ENCODE measurements at regions not wholly inside any gene's neighbourhood (a gene's known extent, or its start where the extent isn't known, plus 50 kb on each side); places are given as distances from the start of the nearest gene placed in this dataset.
A peak's percentile ranks its signal among the peaks of the same experiment; 100 is the strongest.

DNA sequence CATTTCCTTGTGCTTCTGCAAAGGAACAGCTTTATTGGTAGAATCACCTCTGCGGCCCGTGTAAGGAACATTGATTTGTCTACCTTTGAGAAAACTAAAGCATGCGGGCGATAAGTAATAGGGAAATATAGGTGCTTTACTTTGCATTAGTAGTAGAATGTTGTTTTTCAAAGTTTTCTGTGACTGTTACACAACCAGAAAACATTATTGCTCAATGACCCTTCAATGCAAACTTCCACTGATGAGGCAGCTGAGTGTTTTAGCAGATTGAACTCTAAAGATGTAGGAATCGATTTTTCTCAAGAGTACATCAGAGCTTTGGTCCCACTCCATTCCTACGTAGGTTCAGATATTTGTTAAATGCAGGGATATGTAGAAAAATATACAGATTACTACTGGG lies 427.8 kb downstream of the DNAJB9 start:
- DNase-seq: no peak

DNA sequence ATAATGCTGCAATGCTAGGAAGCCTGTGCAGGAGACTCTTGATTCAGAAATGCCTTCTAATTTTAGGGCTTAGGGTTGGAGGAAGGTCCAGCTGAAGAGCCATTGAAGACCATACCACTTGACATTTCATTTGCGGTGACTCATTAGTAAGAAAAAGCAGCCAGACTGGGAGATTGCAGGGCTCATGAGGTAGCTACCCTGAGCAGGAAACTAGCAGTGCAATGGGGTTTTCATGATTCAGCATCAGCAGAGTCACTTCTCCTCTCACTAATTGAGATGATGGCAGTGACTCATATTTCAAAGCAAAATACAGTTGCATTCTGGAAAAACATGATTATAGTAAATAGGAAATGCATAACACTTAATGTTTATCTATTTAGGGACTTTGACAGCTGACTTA lies 434.1 kb downstream of the DNAJB9 start:
- DNase-seq: peak; percentile 21

DNA sequence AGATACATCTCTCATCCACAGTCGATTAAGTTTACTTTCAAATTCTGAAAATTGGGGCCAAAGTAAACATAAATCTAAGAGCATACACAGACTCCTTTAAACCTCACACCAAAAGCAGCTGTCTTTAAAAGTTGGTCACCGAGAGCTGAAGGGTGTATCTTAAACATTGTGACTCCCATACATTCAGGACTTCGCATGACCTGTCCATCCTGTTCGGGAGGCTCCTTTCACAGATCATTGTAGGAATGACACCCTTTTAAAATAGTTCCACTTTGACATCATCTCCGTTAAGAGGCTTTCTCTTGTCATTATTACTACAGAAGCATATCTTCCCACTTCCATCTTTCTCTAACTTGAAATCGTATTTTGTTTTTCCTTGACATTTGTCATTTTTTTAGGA lies 440.0 kb downstream of the DNAJB9 start:
- DNase-seq: no peak

DNA sequence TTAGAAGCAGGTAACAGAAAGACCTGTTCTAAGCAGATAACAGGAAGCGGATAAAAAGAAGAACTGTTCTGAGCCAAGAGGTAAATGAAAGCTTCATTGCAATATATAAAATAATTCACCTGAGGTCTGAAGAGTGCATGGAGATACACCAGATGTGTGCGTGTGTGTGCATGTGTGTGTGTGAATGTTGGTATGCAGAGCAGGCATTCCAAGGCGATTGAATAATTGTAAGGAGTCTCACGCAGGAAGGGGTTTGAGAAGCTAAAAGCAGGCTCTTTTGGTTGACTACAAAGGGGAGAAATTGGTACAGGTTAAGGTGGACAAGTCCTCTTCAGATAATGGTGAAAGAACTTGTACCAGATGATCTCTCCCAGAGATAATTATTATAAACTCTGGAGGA lies 450.6 kb downstream of the DNAJB9 start:
- no peak for DNase-seq

DNA sequence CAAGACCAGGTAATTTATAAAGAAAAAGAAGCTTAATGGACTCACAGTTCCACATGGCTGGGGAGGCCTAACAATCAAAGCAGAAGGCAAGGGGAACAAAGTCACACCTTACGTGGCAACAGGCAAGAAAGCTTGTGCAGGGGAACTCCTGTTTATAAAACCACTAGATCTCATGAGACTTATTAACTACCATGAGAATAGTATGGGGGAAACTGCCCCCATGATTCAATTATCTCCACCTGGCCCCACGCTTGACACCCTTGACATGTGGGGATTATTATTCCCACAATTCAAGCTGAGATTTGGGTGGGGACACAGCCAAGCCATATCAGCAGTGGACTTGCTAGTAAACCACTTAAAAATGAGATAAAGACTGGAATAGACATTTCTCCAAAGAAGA lies 451.7 kb downstream of the DNAJB9 start:
- DNase-seq: no peak

DNA sequence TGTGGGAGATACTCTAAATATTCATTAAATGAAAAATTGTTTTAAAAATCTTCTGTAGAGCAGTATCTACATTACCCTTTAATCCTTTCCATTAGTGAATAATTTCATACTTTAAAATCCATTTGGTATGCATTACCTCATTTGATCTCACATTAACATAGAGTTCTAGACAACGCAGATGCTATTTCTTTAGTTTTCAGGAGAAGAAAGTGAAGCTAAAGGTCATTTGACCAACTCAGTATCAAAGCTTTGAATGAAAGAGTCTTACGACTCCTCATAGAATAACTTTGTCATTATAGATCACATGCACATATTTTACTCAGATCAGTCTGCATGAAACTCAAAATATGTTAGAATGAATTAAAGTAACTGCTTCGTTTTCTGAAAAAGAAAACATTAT lies 460.2 kb downstream of the DNAJB9 start:
- no peak for DNase-seq

DNA sequence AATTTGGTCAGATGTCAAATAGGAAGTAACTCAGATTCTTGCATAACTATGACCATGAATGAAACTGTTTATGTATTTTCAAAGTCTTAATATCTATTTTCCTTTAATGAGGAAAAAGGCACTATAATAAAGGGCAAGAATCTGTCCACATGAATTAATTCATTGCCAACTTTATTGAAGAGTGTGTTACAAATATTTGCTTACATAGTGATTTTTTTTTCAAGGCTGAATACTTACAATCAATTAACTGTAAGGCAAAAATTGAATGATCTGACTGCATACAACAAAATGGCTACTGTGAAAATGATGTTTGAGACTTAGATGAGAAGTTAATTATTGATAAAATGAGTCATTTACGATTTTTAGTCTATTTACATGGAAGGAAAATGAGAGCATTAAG lies 475.0 kb downstream of the DNAJB9 start:
- no peak for DNase-seq

DNA sequence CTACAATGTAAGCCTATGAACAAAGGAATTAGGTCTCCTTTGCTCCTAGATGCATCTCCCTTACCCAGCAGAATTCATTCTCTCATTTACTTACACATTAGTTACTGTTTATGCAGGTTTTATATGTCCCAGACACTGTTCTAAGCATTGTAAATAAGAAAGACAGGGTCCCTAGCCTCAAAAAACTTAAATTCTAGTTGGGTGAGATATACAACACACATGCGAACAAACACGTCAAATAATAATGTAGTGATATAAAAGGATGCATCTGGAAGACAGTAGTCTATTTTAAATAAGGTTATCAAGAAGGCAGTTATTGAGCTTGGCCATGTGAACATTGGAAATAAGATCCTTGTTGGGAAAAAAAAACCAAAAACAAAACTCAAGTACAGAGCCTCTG lies 479.7 kb downstream of the DNAJB9 start:
- DNase-seq: no peak

DNA sequence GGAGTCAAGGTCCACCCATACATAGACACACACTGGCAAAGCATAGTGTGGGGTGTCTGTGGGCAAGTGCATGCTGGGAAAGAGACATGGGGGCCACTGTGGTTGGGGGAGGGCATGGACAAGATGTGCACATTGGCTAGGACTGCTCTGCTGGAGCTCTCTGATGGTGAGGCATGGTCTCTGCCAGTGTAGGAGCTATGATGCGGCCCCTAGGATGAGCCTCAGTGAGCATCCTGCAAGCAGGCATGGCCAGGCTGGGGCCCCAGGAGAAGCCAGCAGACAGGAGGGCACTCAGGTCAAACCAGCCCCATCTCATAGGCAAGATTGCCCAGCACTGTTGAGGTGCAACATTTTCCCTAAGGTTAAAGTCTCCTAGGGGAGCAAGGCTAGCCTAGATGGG lies 489.4 kb downstream of the DNAJB9 start:
- DNase-seq: no peak

DNA sequence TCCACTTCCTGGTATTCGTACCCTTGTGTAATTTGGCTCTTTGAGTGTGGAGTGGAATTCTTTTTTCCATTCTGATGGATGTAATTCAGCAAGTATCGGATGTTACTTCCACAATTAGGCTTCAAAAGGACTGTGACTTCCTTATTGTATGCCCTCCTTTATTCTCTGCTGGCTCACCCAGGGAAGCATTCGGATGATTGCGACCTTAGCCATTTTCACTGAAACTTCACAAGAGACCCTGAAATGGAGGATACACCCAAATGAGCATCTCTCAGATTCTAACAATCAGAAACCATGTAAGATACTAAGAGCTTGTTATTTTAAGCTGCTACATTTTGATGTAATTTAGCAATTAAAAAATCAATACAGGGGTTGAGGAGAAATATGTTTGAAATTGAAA lies 493.1 kb downstream of the DNAJB9 start:
- DNase-seq: no peak

DNA sequence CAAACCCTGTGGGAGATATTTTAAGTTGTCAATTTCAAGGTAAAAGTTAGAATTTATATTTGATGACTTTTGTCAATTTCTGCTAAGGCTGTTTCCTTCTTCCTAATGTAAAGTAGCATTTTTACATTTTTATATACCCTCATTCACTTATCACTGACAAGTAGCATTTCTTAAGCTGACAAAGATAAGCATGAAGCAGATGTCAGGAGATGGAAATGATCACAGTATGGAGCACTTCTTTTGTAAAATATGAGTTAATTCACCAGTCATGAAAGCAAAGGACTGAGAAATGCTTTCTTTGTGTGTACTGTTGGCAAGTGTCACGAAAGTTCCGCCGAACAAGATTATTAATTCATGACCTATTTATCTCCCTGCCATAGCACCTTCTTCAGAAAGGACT lies 503.9 kb downstream of the DNAJB9 start:
- DNase-seq: no peak

DNA sequence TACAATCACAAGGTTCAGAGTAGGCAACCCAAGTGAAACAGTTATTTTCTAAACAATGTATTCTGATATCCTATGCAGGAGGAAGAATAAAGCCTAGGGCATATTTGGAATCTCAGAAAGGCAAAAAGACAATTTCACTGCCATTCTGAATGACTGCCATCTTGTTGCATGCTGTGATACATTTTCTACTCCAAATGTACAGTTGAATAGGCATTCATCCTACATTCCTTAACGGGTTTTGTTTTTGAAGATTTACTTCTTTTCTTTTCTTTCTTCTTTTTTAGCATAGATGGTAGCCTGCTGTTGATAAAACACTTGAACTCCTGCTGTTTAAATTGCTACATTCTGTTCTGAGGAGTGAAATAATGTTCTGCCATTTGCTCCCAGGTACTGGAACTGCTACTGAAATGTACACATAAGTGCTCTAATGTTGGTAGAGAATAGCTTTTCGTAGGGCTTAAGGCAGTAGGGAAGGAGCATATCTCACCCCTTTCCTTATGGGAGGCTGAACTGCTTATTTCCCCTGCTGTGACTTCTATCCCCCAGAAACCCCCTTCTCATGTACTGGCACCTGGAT lies 506.8 kb downstream of the DNAJB9 start:
- DNase-seq: no peak

DNA sequence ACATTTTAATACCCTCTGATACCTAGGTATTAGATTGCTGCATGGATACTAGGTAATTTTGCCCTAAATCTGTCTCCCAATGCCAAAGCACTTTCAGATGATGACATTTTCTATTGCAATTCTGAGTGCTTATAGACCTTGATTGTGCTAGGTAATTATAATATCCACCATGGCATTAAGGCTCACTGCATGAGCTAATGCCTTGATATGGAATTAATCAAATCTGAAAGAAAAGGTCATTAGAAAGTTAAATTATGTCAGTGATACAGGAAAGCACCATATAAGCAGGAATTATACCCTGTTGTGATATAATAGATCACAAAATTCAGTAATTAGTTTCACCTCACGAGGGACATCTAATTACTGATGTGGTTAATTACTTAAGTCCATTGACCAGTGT lies 521.4 kb downstream of the DNAJB9 start:
- no peak for DNase-seq

DNA sequence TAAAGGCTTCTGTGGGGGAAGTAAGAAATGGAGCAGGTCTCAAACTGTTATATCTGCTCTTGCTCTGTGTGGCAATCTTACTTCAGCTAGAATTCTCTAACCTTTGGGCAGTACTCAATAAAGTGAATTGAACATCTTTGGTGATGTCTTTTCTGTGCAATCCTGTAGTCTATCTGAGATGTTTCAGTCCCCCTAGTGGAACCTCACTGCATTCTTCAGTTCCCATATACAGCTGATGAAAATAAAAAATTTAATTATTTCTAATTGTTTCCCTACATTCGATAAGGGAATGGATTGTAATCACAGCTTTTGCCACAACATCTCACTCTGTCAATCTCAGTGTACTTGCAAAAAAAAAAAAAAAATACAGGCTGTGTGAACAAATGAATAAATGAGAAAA lies 522.6 kb downstream of the DNAJB9 start:
- no peak for DNase-seq

DNA sequence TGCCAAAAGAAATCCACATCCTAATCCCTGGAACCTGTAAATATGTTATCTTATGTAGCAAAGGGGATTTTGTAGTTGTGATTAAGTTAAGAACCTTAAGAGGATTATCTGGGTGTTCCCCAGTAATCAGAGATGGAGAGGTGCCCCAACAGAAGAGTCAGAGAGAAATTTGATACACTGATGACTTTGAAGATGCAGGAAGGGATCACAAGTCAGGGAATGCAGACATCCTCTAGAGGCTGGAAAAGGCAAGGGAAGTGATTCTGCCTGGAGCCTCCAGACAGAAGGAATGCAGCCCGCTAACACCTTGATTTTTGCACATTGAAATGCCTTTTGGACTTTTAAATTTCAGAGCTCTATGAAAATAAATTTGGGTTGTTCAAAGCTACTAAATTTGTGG lies 531.7 kb downstream of the DNAJB9 start:
- DNase-seq: no peak

DNA sequence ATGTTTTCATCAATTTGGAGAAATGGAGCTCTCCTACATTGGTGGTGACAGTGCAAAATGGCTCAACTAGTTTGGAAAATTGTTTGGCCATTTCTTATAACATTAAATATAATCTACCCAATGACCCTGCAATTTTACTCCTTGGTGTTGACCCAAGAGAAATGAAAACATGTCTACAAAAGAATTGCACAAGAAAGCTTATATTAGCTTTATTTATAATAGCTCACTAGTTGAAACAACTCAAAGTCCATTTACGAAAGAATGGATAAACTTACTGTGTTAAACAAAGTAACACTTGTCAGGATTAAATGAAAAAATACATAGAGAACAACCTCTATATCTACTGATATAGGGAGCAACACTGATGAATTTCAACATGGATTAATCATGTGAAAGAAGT lies 539.9 kb downstream of the DNAJB9 start:
- no peak for DNase-seq

DNA sequence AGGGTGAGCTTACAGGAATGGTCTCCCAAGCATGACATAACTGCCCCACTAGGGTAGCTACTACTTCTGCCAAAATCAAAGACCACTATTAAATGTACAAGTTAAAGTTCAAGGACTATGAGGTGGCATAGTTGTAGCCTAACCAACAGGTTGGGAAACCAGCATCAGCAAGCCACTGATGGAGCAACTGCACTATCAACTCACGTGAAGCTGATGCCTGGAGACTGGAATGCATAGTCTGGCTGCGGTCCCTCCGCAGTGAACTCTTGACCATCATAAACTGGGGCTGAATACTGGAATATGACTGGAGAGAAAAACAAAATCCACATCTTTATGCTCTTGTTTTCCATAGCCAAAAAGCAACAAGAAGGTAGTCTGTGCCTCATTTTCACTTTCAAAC lies 541.4 kb downstream of the DNAJB9 start:
- no peak for DNase-seq

DNA sequence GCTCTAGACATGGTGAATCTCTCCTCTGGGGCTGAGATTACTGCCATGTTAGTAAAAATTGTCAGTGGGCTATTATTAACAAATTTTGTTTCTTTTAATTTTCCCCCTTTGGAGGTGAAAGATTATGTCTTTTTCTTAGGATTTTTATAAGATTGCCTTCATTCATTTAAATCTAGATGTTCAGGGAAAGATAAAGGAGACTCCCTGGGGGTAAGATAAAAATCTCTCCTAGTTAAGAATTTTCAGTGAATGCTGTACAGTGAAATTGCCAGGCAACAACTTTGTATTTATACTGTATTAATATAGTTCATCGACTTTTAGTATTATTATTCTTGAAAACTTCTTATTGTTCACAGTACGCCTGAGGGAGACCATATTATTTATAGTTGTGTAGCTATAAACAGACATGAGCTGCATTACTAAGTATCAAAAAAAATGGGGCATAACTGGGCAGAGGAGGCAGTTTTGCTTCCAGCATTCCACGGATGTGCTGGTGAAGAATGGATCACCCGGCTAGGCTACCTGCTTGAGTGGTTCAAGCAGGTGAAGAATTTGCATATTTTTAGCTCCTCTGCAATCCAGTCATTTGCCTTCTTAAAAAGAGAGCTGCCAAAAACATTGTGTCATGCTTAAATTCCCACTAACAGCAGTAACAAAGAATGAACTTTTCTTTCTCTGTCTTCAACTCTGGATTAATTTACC lies 552.1 kb downstream of the DNAJB9 start:
- no peak for DNase-seq

DNA sequence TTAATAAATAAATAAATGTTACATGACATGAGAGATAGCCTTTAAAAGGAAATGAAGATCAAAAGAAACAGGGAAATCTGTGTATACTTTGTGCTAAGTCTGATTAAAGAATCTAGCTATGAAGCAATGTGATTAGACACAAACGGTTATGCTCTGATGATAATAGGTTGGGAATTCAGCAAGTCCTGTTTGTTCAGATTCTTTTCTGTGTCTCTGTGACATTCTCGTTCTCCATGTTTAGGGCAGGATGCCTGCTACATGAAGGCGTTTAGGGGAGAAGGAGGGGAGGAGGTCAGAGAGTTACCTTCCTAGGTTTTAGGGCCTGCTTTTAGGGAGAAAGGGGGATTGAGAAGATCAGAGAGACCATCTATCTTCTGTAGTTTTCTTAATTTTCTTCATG lies 555.3 kb downstream of the DNAJB9 start:
- DNase-seq: no peak

DNA sequence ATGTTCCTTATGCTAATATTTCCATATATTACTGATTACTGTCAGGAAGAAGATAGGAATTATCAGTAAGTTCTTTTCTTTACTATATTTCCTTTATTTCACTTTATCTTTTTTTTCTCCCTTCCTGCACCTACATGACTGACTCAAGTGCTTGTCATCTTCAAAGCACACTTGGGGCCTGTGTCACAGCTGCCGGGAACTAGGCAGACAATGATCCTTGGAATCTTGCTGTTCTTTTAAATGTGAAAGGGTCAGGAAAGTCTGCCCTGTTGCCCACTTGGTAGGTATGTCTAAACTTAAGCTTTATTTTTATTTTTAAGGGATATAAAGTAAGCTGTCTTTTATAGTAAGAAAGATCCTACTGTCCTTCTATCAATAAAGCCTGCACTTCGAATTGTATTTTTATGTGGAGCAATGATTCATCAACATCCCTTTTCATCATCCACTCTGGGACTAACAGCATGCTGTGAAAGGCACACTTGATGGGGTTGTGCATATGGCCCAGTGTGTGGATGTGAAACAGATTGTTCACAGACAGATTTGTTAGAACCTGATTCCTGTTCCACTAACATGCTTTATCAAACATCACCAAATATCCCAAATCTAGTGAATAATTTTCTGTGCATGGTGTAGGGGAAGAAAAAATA lies 556.9 kb downstream of the DNAJB9 start:
- DNase-seq: peak; percentile 23

DNA sequence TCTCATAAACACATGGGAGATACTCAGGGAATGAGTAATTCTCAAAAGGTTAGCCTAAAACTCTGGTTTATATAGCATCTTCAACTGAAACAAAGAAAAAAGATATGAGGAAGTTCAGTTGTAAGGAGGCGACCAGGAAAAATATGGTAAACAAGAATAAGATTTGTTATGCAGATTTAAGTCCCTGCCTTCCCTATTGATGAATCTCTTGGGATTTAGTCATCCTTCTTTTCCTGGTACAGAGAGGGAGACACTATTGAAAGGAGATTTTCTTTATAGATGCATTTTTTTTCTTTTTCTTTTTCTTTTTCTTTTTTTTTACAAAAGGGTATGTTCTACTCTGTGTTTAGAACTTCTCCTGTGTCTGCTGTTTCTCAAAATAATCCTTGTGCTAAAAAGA lies 557.5 kb downstream of the DNAJB9 start:
- DNase-seq: no peak

DNA sequence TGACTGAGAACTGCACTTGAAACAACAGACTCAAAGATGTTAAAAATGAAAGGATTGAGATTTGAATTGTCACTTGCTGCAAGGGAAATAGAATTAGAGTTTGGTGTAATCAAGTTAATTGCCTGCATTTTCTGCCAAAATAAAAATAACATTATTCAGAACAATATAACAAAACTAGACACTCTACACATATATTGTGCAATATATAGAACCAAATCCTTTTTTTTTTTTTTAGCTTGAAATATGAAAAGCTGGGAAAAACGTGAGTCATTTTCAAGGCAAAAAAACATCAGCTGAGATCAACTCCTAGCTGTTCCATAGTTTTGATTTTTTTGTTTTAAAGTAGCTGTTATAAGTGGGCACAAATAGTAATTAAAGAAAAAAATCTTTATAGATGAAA lies 561.5 kb downstream of the DNAJB9 start:
- no peak for DNase-seq

DNA sequence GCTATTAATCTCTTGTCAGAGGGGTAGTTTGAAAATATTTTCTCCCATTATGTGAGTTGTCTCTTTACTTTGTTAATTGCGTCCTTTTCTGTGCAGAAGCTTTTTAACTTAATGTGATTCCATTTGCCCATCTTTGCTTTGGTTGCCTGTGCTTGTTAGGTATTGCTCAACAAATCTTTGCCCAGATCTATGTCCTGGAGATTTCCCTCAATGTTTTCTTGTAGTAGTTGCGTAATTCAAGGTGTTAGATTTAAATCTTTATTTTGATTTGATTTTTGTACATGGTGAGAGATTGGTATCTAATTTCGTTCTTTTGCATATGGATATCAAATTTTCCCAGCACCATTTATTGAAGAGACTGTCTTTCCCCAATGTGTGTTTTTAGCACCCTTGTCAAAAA lies 567.2 kb downstream of the DNAJB9 start:
- no peak for DNase-seq

DNA sequence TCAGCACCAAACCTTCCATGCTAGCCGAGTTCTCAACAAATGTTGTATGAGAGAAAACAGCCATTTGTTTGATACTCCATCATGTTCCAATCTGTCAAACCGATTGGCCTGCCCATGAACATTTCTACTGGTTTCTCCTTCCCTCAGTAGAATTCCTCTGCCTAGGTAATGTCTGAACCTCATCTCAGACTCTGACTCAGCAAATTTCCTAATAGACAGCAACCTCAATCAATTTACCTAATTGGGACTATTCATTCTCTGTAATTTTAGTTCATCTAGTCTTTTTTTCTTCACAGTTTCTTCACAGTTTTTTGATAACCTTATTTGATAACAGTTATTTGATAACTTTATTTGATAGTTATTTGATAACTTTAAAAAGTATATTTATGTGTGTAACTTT lies 585.1 kb downstream of the DNAJB9 start:
- no peak for DNase-seq

DNA sequence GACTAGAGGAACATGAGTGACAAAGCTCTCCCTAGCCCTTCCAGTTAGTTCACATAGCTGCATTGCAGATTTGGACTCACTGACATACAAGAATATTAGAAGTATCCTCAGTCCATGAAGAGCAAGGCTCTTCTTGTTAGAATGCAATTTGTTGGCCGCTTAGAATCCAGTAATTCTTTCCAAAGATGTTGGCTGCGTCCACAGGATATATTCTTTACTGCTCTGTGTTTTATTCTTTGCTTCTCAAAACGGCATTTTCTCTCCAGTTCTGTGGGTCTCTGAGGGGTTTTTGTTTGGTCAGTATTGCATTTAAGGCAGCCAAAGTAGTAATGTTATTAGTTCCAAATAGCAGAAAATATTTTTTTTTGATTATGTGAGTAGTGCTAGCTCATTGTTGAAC lies 588.6 kb downstream of the DNAJB9 start:
- no peak for DNase-seq

Measured in fibroblast of skin of right quadriceps (primary cell).